OCI-LY1 (cell line): ENCODE measurements at regions not wholly inside any gene's neighbourhood (a gene's known extent, or its start where the extent isn't known, plus 50 kb on each side); places are given as distances from the start of the nearest gene placed in this dataset.

Experiments used
- H2AFZ ChIP-seq: fragments of 200-600 bp; sonication (generic), shearing (Covaris generic); 2 replicates; pipeline ENCODE4 v1.6.0; 2014; ENCODE audit warnings: antibody characterized with exemption, mild to moderate bottlenecking, low read length
- H3F3A ChIP-seq: fragments of 200-600 bp; sonication (generic), shearing (Covaris generic); 2 replicates; pipeline ENCODE4 v1.6.0; 2014; ENCODE audit warnings: mild to moderate bottlenecking, antibody characterized with exemption, low read length, moderate library complexity; ENCODE audit not compliant: insufficient read depth
- H3K27ac ChIP-seq: fragments of 200-600 bp; sonication (generic); 2 replicates; pipeline ENCODE4 v1.5.1; 2014; ENCODE audit warnings: low read length, mixed run types, mild to moderate bottlenecking, low read depth; ENCODE audit not compliant: poor library complexity, severe bottlenecking
- H3K27me3 ChIP-seq: fragments of 200-600 bp; sonication (generic); 2 replicates; pipeline ENCODE4 v1.6.0; 2014; ENCODE audit warnings: antibody characterized with exemption, mild to moderate bottlenecking, low read length, moderate library complexity; ENCODE audit not compliant: insufficient read depth
- H3K36me3 ChIP-seq: fragments of 200-600 bp; sonication (generic); 2 replicates; pipeline ENCODE4 v1.6.1; 2014; ENCODE audit warnings: mild to moderate bottlenecking, antibody characterized with exemption, low read length, moderate library complexity, mixed read lengths; ENCODE audit not compliant: insufficient read depth
- H3K4me1 ChIP-seq: fragments of 200-600 bp; sonication (generic); 2 replicates; pipeline ENCODE4 v1.5.1; 2014; ENCODE audit warnings: mild to moderate bottlenecking, low read length, moderate library complexity; ENCODE audit not compliant: insufficient read depth, severe bottlenecking
- H3K4me2 ChIP-seq: fragments of 200-600 bp; sonication (generic), shearing (Covaris generic); 2 replicates; pipeline ENCODE4 v1.6.1; 2014; ENCODE audit warnings: low read length
- H3K4me3 ChIP-seq: fragments of 200-600 bp; sonication (generic); 2 replicates; pipeline ENCODE4 v1.5.1; 2014; ENCODE audit warnings: low read length, low read depth, mild to moderate bottlenecking, mixed read lengths; ENCODE audit not compliant: poor library complexity, severe bottlenecking
- H3K79me2 ChIP-seq: fragments of 200-600 bp; shearing (Covaris generic); 2 replicates; pipeline ENCODE4 v1.6.1; 2016; ENCODE audit warnings: mixed run types, low read length, mixed read lengths; ENCODE audit not compliant: insufficient read depth
- H3K9ac ChIP-seq: fragments of 200-600 bp; sonication (generic), shearing (Covaris generic); 2 replicates; pipeline ENCODE4 v1.6.1; 2014; ENCODE audit warnings: mild to moderate bottlenecking, low read length, mixed read lengths
- H3K9me2 ChIP-seq: fragments of 200-600 bp; sonication (generic), shearing (Covaris generic); 2 replicates; pipeline ENCODE4 v1.6.1; 2014; ENCODE audit warnings: low read depth, mild to moderate bottlenecking, low read length, mixed read lengths
- H3K9me3 ChIP-seq: fragments of 200-600 bp; shearing (Covaris generic); 2 replicates; pipeline ENCODE4 v1.6.1; 2014; ENCODE audit warnings: low read length, mixed read lengths
- H4K20me1 ChIP-seq: fragments of 200-600 bp; sonication (generic), shearing (Covaris generic); 2 replicates; pipeline ENCODE4 v1.6.0; 2016; ENCODE audit warnings: mild to moderate bottlenecking, low read length; ENCODE audit not compliant: insufficient read depth
- CTCF ChIP-seq: fragments of 200-600 bp; sonication (generic), shearing (Covaris generic); IDR thresholded peaks from 2 replicates; pipeline ENCODE4 v1.5.1; 2017; ENCODE audit warnings: mild to moderate bottlenecking, antibody characterized with exemption, low read length, moderate library complexity, mixed read lengths
- EZH2 ChIP-seq: fragments of 200-600 bp; sonication (generic), shearing (Covaris generic); IDR thresholded peaks from 2 replicates; pipeline ENCODE4 v1.8.0; 2017; ENCODE audit warnings: borderline replicate concordance, mixed run types, mild to moderate bottlenecking, antibody characterized with exemption, low read length, moderate library complexity, mixed read lengths

DNA sequence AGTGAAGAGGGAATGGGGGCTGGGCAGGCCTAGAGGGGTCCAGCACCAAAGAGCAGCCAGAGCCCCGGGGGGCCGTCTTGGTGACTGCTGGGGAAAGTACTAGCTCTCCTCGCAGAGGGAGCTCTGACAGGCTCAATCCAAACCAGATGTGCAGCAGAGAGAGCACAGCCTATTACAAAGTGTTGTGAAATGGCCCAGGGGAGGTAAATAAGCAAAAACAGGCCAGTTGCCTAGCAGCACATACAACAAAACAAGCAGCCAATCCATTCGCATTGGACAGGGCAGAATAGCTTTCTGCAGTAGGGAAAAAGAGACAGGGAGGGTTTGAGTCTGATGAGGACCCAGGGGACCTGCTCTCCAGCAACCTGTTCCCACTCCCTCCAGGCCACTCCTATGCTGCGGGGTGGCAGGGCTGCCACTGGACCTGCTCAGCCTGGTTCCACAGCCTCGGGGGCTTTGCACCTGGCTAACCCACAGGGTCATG lies 239.6 kb upstream of the FGGY start:
- H3K9me3 ChIP-seq: no peaks in the 10 kb centered on the region
- no peaks in the 10 kb centered on the region for H3K9me2 ChIP-seq
- no peaks in the 10 kb centered on the region for H3K4me1 ChIP-seq
- H3K9ac ChIP-seq: no peak overlapping the region
- no peak overlapping the region for H2AFZ ChIP-seq
- no peak overlapping the region for H3K27ac ChIP-seq
- no peaks in the 10 kb centered on the region for H3K36me3 ChIP-seq
- TF ChIP-seq EZH2 (no peak), CTCF (no peak)
- H3K4me3 ChIP-seq: no peak overlapping the region
- H3K27me3 ChIP-seq: no peaks in the 10 kb centered on the region
- H4K20me1 ChIP-seq: no peaks in the 10 kb centered on the region
- no peak overlapping the region for H3K4me2 ChIP-seq
- H3K79me2 ChIP-seq: no peaks in the 10 kb centered on the region
- H3F3A ChIP-seq: no peaks in the 10 kb centered on the region

GRCh38 chr1:59057796-59058195 lies 239.1 kb upstream of the FGGY start:
- no peaks in the 10 kb centered on the region for H3K9me3 ChIP-seq
- H3K36me3 ChIP-seq: no peaks in the 10 kb centered on the region
- H3F3A ChIP-seq: no peaks in the 10 kb centered on the region
- no peaks in the 10 kb centered on the region for H3K4me1 ChIP-seq
- no peak overlapping the region for H2AFZ ChIP-seq
- H3K9ac ChIP-seq: no peak overlapping the region
- no peak overlapping the region for H3K4me3 ChIP-seq
- H3K9me2 ChIP-seq: no peaks in the 10 kb centered on the region
- TF ChIP-seq CTCF (no peak), EZH2 (no peak)
- H3K79me2 ChIP-seq: no peaks in the 10 kb centered on the region
- no peaks in the 10 kb centered on the region for H3K27me3 ChIP-seq
- no peak overlapping the region for H3K27ac ChIP-seq
- no peak overlapping the region for H3K4me2 ChIP-seq
- H4K20me1 ChIP-seq: no peaks in the 10 kb centered on the region

DNA sequence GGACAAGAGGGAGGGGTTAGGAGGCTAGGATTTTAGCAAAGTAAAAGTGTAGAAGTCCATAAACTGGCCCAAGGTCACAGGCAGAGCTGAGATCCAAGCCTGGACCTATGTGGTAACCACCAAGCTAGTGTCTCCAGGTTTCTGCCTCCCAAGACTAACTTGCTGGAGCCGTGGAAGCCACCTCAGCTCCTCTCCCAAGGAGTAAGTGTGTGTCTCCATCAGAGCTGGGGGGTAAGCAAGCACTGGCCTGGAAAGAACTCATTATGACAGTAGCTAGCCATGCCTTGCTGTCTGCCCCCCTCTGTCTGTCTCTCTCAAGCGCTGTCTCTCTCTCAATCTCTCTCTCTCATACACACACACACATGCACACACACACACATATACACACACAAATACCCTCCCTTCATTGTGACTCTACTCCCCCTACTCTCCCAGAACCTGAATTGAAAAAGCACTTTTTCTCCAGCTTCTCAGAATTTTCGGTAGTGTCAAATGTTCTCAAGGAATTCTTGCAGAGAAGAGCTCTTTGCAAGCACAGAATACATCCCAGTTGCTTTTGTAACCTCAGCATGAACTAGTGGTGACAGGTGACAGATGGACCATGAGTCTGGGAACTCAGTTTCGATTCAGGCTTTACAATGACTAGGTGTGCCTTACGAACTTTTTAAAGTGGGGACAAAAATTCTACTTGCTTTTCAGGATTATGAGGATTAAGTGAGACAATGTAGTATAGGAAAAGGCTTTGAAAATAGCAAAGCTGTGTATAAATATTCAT lies 238.0 kb upstream of the FGGY start:
- Histone ChIP-seq H3K79me2 (no peaks in the 10 kb centered on the region), H3K9me2 (no peaks in the 10 kb centered on the region), H2AFZ (no peak overlapping the region), H3K4me3 (no peak overlapping the region), H4K20me1 (no peaks in the 10 kb centered on the region), H3F3A (no peaks in the 10 kb centered on the region), H3K36me3 (no peaks in the 10 kb centered on the region), H3K9me3 (no peaks in the 10 kb centered on the region), H3K27ac (no peak overlapping the region), H3K4me1 (no peaks in the 10 kb centered on the region), H3K27me3 (no peaks in the 10 kb centered on the region), H3K9ac (no peak overlapping the region), H3K4me2 (no peak overlapping the region)
- TF ChIP-seq EZH2: no peak

DNA sequence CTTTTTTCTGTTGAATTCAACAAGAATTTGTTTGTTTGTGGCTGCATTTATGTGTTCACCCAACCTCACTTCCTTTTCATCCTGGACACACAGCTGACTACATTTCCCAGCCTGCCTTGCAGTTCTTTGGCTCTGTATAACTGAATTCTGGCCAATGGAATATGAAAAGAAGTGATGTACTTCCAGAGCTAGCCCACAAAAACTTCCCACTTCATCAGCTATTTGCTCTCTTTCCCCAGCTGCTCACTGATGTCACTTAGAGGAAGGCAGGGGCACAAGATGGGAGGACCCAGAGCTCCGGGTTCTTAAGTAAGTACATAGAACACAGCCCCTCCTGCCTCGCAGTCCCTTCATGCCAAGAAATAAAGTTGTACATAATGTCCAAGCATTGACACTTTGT lies 235.0 kb upstream of the FGGY start:
- TF ChIP-seq CTCF (no peak), EZH2 (no peak)
- H3K4me2 ChIP-seq: no peak overlapping the region
- H3K9me3 ChIP-seq: no peaks in the 10 kb centered on the region
- no peaks in the 10 kb centered on the region for H4K20me1 ChIP-seq
- H3K9me2 ChIP-seq: no peaks in the 10 kb centered on the region
- no peaks in the 10 kb centered on the region for H3K36me3 ChIP-seq
- no peaks in the 10 kb centered on the region for H3K4me1 ChIP-seq
- no peak overlapping the region for H3K27ac ChIP-seq
- H3K79me2 ChIP-seq: no peaks in the 10 kb centered on the region
- no peak overlapping the region for H3K9ac ChIP-seq
- H3K27me3 ChIP-seq: no peaks in the 10 kb centered on the region
- H3F3A ChIP-seq: no peaks in the 10 kb centered on the region
- H2AFZ ChIP-seq: no peak overlapping the region
- no peak overlapping the region for H3K4me3 ChIP-seq
